Fibroblast of skin of abdomen (primary cell): ENCODE measurements at regions not wholly inside any gene's neighbourhood (a gene's known extent, or its start where the extent isn't known, plus 50 kb on each side); places are given as distances from the start of the nearest gene placed in this dataset.

Source experiments
- DNase-seq: peaks from one replicate; pipeline ENCODE4 v3.0.0-alpha.2; 2013

GRCh38 chr11:35868491-35868890 lies 75.4 kb upstream of the LDLRAD3 start:
- DNase-seq, result no peak

GRCh38 chr11:35873721-35874120 lies 70.1 kb upstream of the LDLRAD3 start:
- no peak for DNase-seq

DNA sequence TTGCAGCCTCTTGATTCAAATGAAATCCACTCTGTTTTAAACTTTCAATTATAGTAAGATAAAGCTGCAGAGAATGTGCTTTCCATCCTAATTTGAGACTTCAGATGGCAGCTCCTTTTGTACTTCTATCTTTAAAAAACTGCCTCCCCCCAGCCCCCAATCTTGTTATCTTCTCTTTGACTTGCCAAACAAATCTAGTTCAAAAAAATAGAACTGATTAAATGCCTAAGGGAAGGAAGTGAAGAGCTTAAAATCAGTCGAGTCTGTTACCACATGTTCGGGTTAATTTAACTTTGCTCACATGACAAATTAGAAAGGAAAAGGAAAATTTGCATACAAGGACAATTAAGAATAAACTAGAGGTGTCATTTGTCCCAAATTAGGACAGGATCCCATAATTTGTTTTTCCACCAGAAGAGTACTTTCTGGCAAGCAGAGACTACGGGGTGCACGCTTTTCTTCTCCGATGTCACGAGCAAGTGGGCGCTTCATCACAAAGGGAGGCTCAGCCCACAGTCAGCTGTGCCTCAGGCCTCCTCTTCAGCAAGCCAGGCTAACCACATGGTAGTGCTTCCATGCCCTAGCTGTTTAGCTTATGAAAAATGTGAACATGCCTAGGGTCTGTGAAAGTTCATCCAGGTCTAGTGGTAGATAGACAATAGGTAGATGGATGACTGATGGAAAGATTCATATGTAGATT lies 69.0 kb upstream of the LDLRAD3 start:
- DNase-seq, result no peak

DNA sequence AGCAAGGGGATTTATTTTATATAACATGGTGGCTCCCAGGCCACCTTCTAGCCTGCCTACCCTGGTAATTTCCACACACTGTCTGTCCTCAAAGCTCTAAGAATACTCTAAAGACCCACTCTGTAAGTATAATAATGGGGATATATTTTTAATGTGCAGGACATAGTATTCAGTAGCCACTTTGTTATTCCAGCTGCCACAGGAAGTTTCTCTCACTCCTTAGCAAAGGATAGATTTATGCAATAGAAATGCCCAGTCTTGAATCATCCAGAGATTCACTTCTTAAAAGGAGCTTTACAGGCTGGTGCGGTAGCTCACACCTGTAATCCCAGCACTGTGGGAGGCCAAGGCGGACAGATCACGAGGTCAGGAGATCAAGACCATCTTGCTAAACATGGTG lies 68.4 kb upstream of the LDLRAD3 start:
- no peak for DNase-seq

DNA sequence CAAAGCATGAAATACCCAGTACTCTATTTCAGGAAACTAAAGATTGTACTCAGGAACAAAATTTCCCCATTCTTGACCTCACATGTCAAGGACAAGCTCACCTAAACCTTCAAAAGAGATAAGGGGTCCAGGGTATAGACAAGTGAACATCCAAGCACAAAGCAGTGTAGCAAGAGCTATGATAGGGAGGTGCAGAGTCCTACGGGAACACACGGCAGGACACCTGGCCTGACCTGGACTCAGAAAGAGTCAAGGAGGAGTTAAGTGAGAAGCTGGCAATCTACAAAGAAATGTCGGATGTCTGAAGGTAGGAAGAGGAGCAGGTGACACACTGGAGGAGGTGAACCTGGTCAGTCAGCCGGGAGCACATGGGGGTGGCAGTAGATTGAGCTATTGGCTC lies 67.1 kb upstream of the LDLRAD3 start:
- DNase-seq, result no peak

DNA sequence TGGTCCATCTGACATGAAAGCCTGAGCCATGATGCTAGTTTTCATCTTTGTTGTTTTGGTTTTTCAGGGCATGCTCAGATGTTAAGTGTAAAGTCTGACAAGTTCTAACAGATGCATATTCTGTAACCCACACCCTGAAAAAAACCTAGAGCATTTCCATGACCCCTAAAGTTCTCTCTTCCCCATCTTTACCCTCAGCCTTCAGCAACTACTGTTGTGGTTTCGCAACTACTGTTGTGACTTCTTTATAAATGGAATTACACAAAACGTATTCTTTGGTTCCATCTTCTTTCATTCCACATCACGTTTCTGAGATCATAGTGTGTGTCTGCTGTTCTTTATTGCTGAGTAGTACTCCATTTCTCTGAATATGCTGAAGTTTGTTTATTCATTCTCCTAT lies 65.1 kb upstream of the LDLRAD3 start:
- DNase-seq, result no peak

DNA sequence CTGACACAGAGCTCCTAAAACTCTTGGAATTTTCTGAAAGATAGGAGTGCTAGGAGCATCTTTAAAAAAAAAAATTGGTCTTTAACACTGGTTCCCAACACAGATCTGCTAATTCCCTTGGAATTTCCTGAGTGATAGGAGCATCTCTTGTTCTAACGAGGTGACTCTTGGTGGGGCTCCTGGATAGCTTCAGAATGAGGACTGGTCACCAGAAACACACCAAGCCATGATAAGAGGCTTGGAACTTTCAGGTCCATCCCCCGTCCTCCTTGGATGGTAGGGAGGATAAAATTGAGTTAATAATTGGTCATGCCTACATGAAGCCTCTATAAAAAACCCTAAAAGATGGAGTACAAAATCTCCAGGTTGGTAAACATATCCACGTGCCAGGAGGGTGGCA lies 64.5 kb upstream of the LDLRAD3 start:
- no peak for DNase-seq

- DNase-seq, result no peak
Measured at GRCh38 chr11:35886759-35887158, 57.1 kb upstream of the LDLRAD3 start.

DNA sequence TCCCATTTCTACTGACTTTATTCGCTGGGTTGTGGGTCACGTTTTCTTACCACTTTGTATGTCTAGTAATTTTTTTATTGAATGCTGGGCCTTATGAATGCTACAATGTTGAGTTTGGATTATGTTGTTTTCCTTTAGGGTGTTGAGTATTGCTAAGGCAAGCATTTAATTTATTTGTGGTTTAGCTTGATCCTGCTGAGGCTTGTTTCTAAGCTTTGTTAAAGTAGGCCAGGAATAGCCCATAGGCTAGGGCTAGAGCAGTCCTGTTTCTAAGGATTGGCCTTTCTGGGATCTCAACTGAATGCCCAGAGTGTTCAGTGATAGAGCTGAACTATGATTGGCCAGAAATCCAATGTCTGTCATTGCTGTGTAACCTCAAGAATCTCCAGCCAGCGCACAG lies 56.1 kb upstream of the LDLRAD3 start:
- DNase-seq, result no peak

- DNase-seq, result no peak
Measured at GRCh38 chr11:35888961-35889360, 54.9 kb upstream of the LDLRAD3 start.

- DNase-seq, result no peak
Measured at GRCh38 chr11:35891096-35891495, 52.8 kb upstream of the LDLRAD3 start.

DNA sequence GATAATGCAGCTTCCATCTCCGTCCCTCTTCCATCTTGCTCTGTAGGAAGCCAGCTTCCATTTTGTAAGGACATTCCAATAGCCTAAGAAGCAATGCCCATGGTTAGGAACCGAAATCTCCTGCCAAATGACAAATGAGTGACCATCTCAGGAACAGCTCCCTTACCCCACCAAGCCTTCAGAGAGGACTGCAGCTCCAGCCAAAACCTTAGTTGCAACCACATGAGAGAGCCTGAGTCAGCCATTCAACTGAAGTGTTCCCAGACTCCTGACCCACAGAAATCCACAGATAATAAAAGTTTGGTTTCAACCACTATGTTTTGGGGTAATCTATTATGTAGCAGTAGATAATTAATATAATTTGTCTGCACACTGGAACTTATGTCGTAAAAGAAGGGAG lies 51.7 kb upstream of the LDLRAD3 start:
- no peak for DNase-seq

DNA sequence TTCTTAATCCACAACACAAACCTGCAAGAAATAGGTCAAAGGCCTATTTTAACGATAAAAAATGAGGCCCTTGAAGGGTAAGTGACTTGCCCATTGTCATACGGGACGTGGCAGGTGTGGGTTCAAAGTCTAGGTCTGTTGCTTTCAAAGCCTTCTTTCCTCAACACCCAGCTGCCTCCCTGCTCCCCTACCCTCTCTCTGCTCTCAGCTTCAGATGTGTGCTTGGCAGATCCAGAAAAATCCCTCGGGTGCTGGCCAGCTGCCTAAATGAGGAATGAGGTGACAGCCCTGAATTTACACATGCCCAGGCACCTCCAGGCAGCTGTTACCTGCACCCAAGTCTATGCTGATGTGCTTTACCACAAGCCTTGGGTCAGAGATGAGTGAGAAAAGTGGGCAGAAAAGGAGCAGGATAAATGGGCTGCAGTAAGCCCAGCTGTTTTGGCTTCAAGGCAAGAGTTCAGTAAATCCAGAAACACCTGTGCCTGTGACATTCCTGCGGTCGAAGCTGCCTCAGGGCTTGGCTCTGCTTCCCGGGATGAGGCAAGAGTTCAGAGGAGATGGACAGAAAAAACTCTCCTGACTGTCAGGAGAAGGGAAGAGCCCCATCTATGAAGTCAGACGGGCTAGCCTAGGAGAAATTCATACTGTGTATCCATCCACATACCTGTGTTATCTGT lies 49.9 kb upstream of the LDLRAD3 start:
- DNase-seq, result peak; percentile 49
